ENCODE measurements at regions not wholly inside any gene's neighbourhood (a gene's known extent, or its start where the extent isn't known, plus 50 kb on each side); places are given as distances from the start of the nearest gene placed in this dataset.

GRCh38 chr6:22349051-22349450 lies 52.2 kb upstream of the PRL start:
- Mint-ChIP-seq H3K4me3 (no peak overlapping the region), H3K9me3 (ENCODE audit: low read depth) (no peaks in the 10 kb centered on the region), H3K4me1 (no peaks in the 10 kb centered on the region), H3K36me3 (ENCODE audit: low read depth) (no peaks in the 10 kb centered on the region), H3K27me3 (no peaks in the 10 kb centered on the region), H3K27ac (no peak overlapping the region)
- ChIA-PET POLR2A (no interaction called here), CTCF (no interaction called here)
- intact Hi-C loops (cut with DNase I, micrococcal nuclease): no loop called here
- ATAC-seq (no peak), DNase-seq (no peak)

GRCh38 chr6:22349528-22349927 lies 52.7 kb upstream of the PRL start:
- ChIA-PET CTCF (no interaction called here), POLR2A (no interaction called here)
- H3K4me1 Mint-ChIP-seq: no peaks in the 10 kb centered on the region
- no peaks in the 10 kb centered on the region for H3K9me3 Mint-ChIP-seq (ENCODE audit: low read depth)
- intact Hi-C loops (cut with DNase I, micrococcal nuclease): no loop called here
- ATAC-seq (no peak), DNase-seq (no peak)
- H3K27ac Mint-ChIP-seq: no peak overlapping the region
- no peaks in the 10 kb centered on the region for H3K27me3 Mint-ChIP-seq
- no peak overlapping the region for H3K4me3 Mint-ChIP-seq
- H3K36me3 Mint-ChIP-seq (ENCODE audit: low read depth): no peaks in the 10 kb centered on the region

GRCh38 chr6:22350109-22350508 lies 53.3 kb upstream of the PRL start:
- H3K9me3 Mint-ChIP-seq (ENCODE audit: low read depth): no peaks in the 10 kb centered on the region
- no peak for DNase-seq
- no peaks in the 10 kb centered on the region for H3K4me1 Mint-ChIP-seq
- intact Hi-C loops (cut with DNase I, micrococcal nuclease): no loop called here
- ChIA-PET POLR2A (no interaction called here), CTCF (interaction anchor here (0.6 kb wide), 1 partner anchor 77 kb away, joined by 3 read pairs; no protein-coding TSS in a partner anchor)
- H3K4me3 Mint-ChIP-seq: no peak overlapping the region
- H3K27ac Mint-ChIP-seq: no peak overlapping the region
- H3K27me3 Mint-ChIP-seq: no peaks in the 10 kb centered on the region
- H3K36me3 Mint-ChIP-seq (ENCODE audit: low read depth): no peaks in the 10 kb centered on the region
- no peak for ATAC-seq

- CTCF ChIA-PET: no interaction called here
- DNase-seq: no peak
- Mint-ChIP-seq H3K4me1 (no peaks in the 10 kb centered on the region), H3K27ac (no peak overlapping the region), H3K9me3 (ENCODE audit: low read depth) (no peaks in the 10 kb centered on the region), H3K4me3 (no peak overlapping the region), H3K36me3 (ENCODE audit: low read depth) (no peaks in the 10 kb centered on the region), H3K27me3 (peaks cover 2% of the 10 kb centered on the region)
- POLR2A ChIA-PET: no interaction called here
- intact Hi-C loops (cut with DNase I, micrococcal nuclease): no loop called here
- no peak for ATAC-seq
Observed at GRCh38 chr6:22353101-22353500, 56.3 kb upstream of the PRL start.

- H3K4me1 Mint-ChIP-seq: no peaks in the 10 kb centered on the region
- CTCF ChIA-PET: no interaction called here
- POLR2A ChIA-PET: no interaction called here
Observed at GRCh38 chr6:22356362-22356940, 59.6 kb upstream of the PRL start.

GRCh38 chr6:22357724-22358189 lies 60.9 kb upstream of the PRL start:
- ATAC-seq (no peak), DNase-seq (no peak)
- Mint-ChIP-seq H3K27ac (no peak overlapping the region), H3K4me1 (no peaks in the 10 kb centered on the region), H3K27me3 (peaks cover 2% of the 10 kb centered on the region), H3K9me3 (ENCODE audit: low read depth) (no peaks in the 10 kb centered on the region), H3K36me3 (ENCODE audit: low read depth) (no peaks in the 10 kb centered on the region), H3K4me3 (no peak overlapping the region)
- intact Hi-C loops (cut with DNase I, micrococcal nuclease): no loop called here
- ChIA-PET CTCF (no interaction called here), POLR2A (no interaction called here)

More at GRCh38 chr6:22356362-22356940, 59.6 kb upstream of the PRL start:
- no peak overlapping the region for H3K27ac Mint-ChIP-seq
- no peak for DNase-seq
- no peak for ATAC-seq
- H3K4me3 Mint-ChIP-seq: no peak overlapping the region
- intact Hi-C loops (cut with DNase I, micrococcal nuclease): no loop called here
- H3K36me3 Mint-ChIP-seq (ENCODE audit: low read depth): no peaks in the 10 kb centered on the region
- H3K27me3 Mint-ChIP-seq: peaks cover 2% of the 10 kb centered on the region
- no peaks in the 10 kb centered on the region for H3K9me3 Mint-ChIP-seq (ENCODE audit: low read depth)

GRCh38 chr6:22361576-22361975 lies 64.7 kb upstream of the PRL start:
- POLR2A ChIA-PET: no interaction called here
- H3K36me3 Mint-ChIP-seq (ENCODE audit: low read depth): no peaks in the 10 kb centered on the region

GRCh38 chr6:22362361-22362760 lies 65.5 kb upstream of the PRL start:
- ChIA-PET POLR2A (no interaction called here), CTCF (no interaction called here)
- H3K9me3 Mint-ChIP-seq (ENCODE audit: low read depth): no peaks in the 10 kb centered on the region
- no peaks in the 10 kb centered on the region for H3K36me3 Mint-ChIP-seq (ENCODE audit: low read depth)
- no peak for ATAC-seq
- no peak for DNase-seq
- intact Hi-C loops (cut with DNase I, micrococcal nuclease): no loop called here
- no peaks in the 10 kb centered on the region for H3K27me3 Mint-ChIP-seq
- H3K27ac Mint-ChIP-seq: no peak overlapping the region
- H3K4me3 Mint-ChIP-seq: no peak overlapping the region
- no peaks in the 10 kb centered on the region for H3K4me1 Mint-ChIP-seq

More at GRCh38 chr6:22361576-22361975, 64.7 kb upstream of the PRL start:
- intact Hi-C loops (cut with DNase I, micrococcal nuclease): no loop called here
- Mint-ChIP-seq H3K4me3 (no peak overlapping the region), H3K4me1 (no peaks in the 10 kb centered on the region), H3K27ac (no peak overlapping the region), H3K27me3 (no peaks in the 10 kb centered on the region), H3K9me3 (ENCODE audit: low read depth) (no peaks in the 10 kb centered on the region)
- ATAC-seq (no peak), DNase-seq (no peak)
- CTCF ChIA-PET: interaction anchor here (0.6 kb wide), 1 partner anchor 68 kb away, joined by 3 read pairs; no protein-coding TSS in a partner anchor

GRCh38 chr6:22363166-22363713 lies 66.4 kb upstream of the PRL start:
- no peak for DNase-seq
- Mint-ChIP-seq H3K36me3 (ENCODE audit: low read depth) (no peaks in the 10 kb centered on the region), H3K4me1 (no peaks in the 10 kb centered on the region), H3K4me3 (no peak overlapping the region), H3K9me3 (ENCODE audit: low read depth) (no peaks in the 10 kb centered on the region), H3K27ac (no peak overlapping the region), H3K27me3 (no peaks in the 10 kb centered on the region)
- intact Hi-C loops (cut with DNase I, micrococcal nuclease): no loop called here
- ATAC-seq: no peak
- CTCF ChIA-PET: no interaction called here
- POLR2A ChIA-PET: no interaction called here

GRCh38 chr6:22363714-22364239 lies 66.9 kb upstream of the PRL start:
- CTCF ChIA-PET: no interaction called here
- intact Hi-C loops (cut with DNase I, micrococcal nuclease): no loop called here
- ATAC-seq: no peak

GRCh38 chr6:22364306-22364705 lies 67.5 kb upstream of the PRL start:
- POLR2A ChIA-PET: no interaction called here

More at GRCh38 chr6:22363714-22364239, 66.9 kb upstream of the PRL start:
- no peak for DNase-seq
- Mint-ChIP-seq H3K4me1 (no peaks in the 10 kb centered on the region), H3K27ac (no peak overlapping the region), H3K27me3 (no peaks in the 10 kb centered on the region), H3K36me3 (ENCODE audit: low read depth) (no peaks in the 10 kb centered on the region), H3K9me3 (ENCODE audit: low read depth) (no peaks in the 10 kb centered on the region), H3K4me3 (no peak overlapping the region)
- POLR2A ChIA-PET: no interaction called here

GRCh38 chr6:22366214-22366613 lies 69.4 kb upstream of the PRL start:
- no peaks in the 10 kb centered on the region for H3K9me3 Mint-ChIP-seq (ENCODE audit: low read depth)
- ChIA-PET POLR2A (no interaction called here), CTCF (no interaction called here)
- no peaks in the 10 kb centered on the region for H3K4me1 Mint-ChIP-seq
- intact Hi-C loops (cut with DNase I, micrococcal nuclease): no loop called here
- H3K27ac Mint-ChIP-seq: no peak overlapping the region
- no peaks in the 10 kb centered on the region for H3K27me3 Mint-ChIP-seq
- ATAC-seq (no peak), DNase-seq (no peak)
- H3K36me3 Mint-ChIP-seq (ENCODE audit: low read depth): no peaks in the 10 kb centered on the region
- no peak overlapping the region for H3K4me3 Mint-ChIP-seq

More at GRCh38 chr6:22364306-22364705, 67.5 kb upstream of the PRL start:
- CTCF ChIA-PET: no interaction called here
- Mint-ChIP-seq H3K9me3 (ENCODE audit: low read depth) (no peaks in the 10 kb centered on the region), H3K4me1 (no peaks in the 10 kb centered on the region), H3K4me3 (no peak overlapping the region), H3K27me3 (no peaks in the 10 kb centered on the region), H3K27ac (no peak overlapping the region), H3K36me3 (ENCODE audit: low read depth) (no peaks in the 10 kb centered on the region)
- intact Hi-C loops (cut with DNase I, micrococcal nuclease): no loop called here
- DNase-seq (no peak), ATAC-seq (no peak)

Measured in activated CD4-positive, alpha-beta T cell treated with anti-CD3 and anti-CD28 coated beads for 36 hours (primary cell).